DND-41 (cell line): ENCODE measurements at regions not wholly inside any gene's neighbourhood (a gene's known extent, or its start where the extent isn't known, plus 50 kb on each side); places are given as distances from the start of the nearest gene placed in this dataset.

Source experiments
- CTCF ChIP-seq: IDR thresholded peaks from 2 replicates; pipeline ENCODE4 v1.5.1; 2012; ENCODE audit warnings: borderline replicate concordance, low read length, moderate library complexity, mild to moderate bottlenecking; ENCODE audit not compliant: poor library complexity, severe bottlenecking; ENCODE audit errors: extremely low read depth
- EZH2 ChIP-seq: IDR thresholded peaks from 3 replicates; pipeline ENCODE4 v1.6.1; 2012; ENCODE audit warnings: borderline replicate concordance, low read depth, mild to moderate bottlenecking, moderate library complexity, low read length, inconsistent platforms; ENCODE audit not compliant: severe bottlenecking

DNA sequence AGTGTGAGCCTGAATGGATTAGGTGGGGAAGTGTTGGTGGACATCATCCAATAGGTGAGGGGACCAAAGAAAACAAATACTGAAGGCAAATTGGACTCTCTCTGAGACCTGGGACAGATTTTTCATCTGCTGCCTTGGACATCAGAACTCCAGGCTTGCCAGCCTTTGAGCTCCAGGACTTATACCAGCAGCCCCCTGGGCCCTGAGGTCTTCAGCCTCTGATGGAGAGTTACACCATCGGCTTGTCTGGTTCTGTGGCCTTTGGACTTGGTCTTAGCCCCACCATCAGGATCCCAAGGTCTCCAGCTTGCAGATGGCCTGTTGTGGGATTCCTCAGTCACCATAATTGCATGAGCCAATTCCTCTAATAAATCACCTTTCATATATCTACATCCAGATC is 80.8 kb upstream of the SLC8A3 start:
- TF ChIP-seq CTCF (no peak), EZH2 (no peak)
